A549 (cell line): ENCODE measurements at regions not wholly inside any gene's neighbourhood (a gene's known extent, or its start where the extent isn't known, plus 50 kb on each side); places are given as distances from the start of the nearest gene placed in this dataset.

ENCODE experiments used
- ATAC-seq, 2 experiments: fragments of 200-7000 bp in 1 of 2; fragments of >200 bp in 1 of 2; cut with Nextera tagmentation in 1 of 2; cut with Tn5 transposase in 1 of 2; 3 replicates each; pipeline versions ENCODE4 v1.8.0 to v1.9.1; 2018 to 2020; ENCODE audit warnings: mild to moderate bottlenecking in 1 of 2, moderate library complexity in 1 of 2
- CTCF ChIA-PET: fragments of 300-600 bp; sonication (Branson Sonifier 250); formaldehyde crosslinking; extraction: SDS; loops from one replicate; lab custom pipeline; 2021; ENCODE audit warnings: antibody characterized with exemption, inconsistent platforms; lab: Yijun Ruan, JAX
- POLR2A ChIA-PET: fragments of 350-600 bp; formaldehyde crosslinking; extraction: SDS; loops from one replicate; lab custom pipeline; 2021; ENCODE audit warnings: antibody characterized with exemption, inconsistent platforms; lab: Yijun Ruan, JAX
- DNase-seq, 2 experiments: peaks; one replicate each; pipeline versions ENCODE4 v3.0.0 to v3.0.0-alpha.2; 2011 to 2016; ENCODE audit warnings: low read depth in 1 of 2, low spot score in 1 of 2
- FAIRE-seq: peaks from 2 replicates; lab custom pipeline; 2011; peaks lifted over from hg19 to GRCh38; lab: Jason Lieb, UNC
- H3K27ac ChIP-seq, 2 experiments: fragments of >200 bp; sonication (Bioruptor Twin); formaldehyde crosslinking; 3 replicates each; pipeline ENCODE4 v1.5.1; 2016 to 2017
- H3K4me1 ChIP-seq: fragments of >200 bp; sonication (Bioruptor Twin); formaldehyde crosslinking; 3 replicates; pipeline ENCODE4 v1.6.1; 2016
- H3K4me2 ChIP-seq: fragments of >200 bp; sonication (Bioruptor Twin); formaldehyde crosslinking; 3 replicates; pipeline ENCODE4 v1.6.1; 2016
- H3K4me3 ChIP-seq: fragments of >200 bp; sonication (Bioruptor Twin); formaldehyde crosslinking; 3 replicates; pipeline ENCODE4 v1.5.1; 2016
- H3K9me3 ChIP-seq: fragments of >200 bp; sonication (Bioruptor Twin); formaldehyde crosslinking; 3 replicates; pipeline ENCODE4 v1.6.1; 2016
- ATOH8 ChIP-seq: fragments of 250-450 bp; sonication (Bioruptor Pico); IDR thresholded peaks from 2 replicates; pipeline ENCODE4 v1.5.0; 2020; ENCODE audit warnings: low read depth, mild to moderate bottlenecking, moderate library complexity
- CBX2 ChIP-seq: fragments of 200-600 bp; sonication (generic); IDR thresholded peaks from 2 replicates; pipeline ENCODE4 v1.6.1; 2016; ENCODE audit warnings: low read depth, mild to moderate bottlenecking, borderline replicate concordance
- CEBPB ChIP-seq, 2 experiments: fragments of >200 bp in 1 of 2; sonication (Bioruptor Twin) in 1 of 2; formaldehyde crosslinking in 1 of 2; IDR thresholded peaks; 2 replicates each; pipeline ENCODE4 v1.6.1; 2012 to 2016
- CHD2 ChIP-seq: fragments of 150-350 bp; IDR thresholded peaks from 2 replicates; pipeline ENCODE4 v1.6.1; 2014; ENCODE audit warnings: low read length; ENCODE audit not compliant: partially characterized antibody
- CTCF ChIP-seq: fragments of >200 bp; sonication (Bioruptor Twin); formaldehyde crosslinking; IDR thresholded peaks from 3 replicates; pipeline ENCODE4 v1.5.1; 2016
- EHMT2 ChIP-seq: fragments of 200-600 bp; sonication (generic); IDR thresholded peaks from 2 replicates; pipeline ENCODE4 v1.6.1; 2016; ENCODE audit warnings: antibody characterized with exemption, low read depth, mild to moderate bottlenecking, moderate library complexity
- FOSB ChIP-seq: fragments of 250-450 bp; sonication (Bioruptor Pico); IDR thresholded peaks from 2 replicates; pipeline ENCODE4 v1.5.0; 2020; ENCODE audit warnings: mild to moderate bottlenecking, moderate library complexity
- FOSL2 ChIP-seq, 2 experiments: fragments of 450-650 bp in 1 of 2; fragments of >200 bp in 1 of 2; sonication (Bioruptor Twin) in 1 of 2; formaldehyde crosslinking; IDR thresholded peaks; 2 replicates each; pipeline versions ENCODE4 v1.5.0 to v1.6.1; 2016 to 2020; ENCODE audit warnings: mild to moderate bottlenecking in 1 of 2, moderate library complexity in 1 of 2
- FOXS1 ChIP-seq: fragments of 250-450 bp; sonication (Bioruptor Pico); IDR thresholded peaks from 2 replicates; pipeline ENCODE4 v1.5.0; 2020; ENCODE audit warnings: mild to moderate bottlenecking, moderate library complexity
- GATA3 ChIP-seq: IDR thresholded peaks from 2 replicates; pipeline ENCODE4 v1.6.1; 2012; ENCODE audit warnings: borderline replicate concordance
- HDAC2 ChIP-seq: fragments of 200-600 bp; sonication (generic); IDR thresholded peaks from 2 replicates; pipeline ENCODE4 v1.6.1; 2016
- HOXA7 ChIP-seq: fragments of 250-450 bp; sonication (Bioruptor Pico); IDR thresholded peaks from 2 replicates; pipeline ENCODE4 v1.5.0; 2020; ENCODE audit warnings: mild to moderate bottlenecking, moderate library complexity
- HOXB5 ChIP-seq: fragments of 250-450 bp; sonication (Bioruptor Pico); IDR thresholded peaks from 2 replicates; pipeline ENCODE4 v1.5.0; 2020; ENCODE audit warnings: mild to moderate bottlenecking, moderate library complexity
- JUNB ChIP-seq: fragments of >200 bp; sonication (Bioruptor Twin); formaldehyde crosslinking; IDR thresholded peaks from 2 replicates; pipeline ENCODE4 v1.6.1; 2016
- KDM1A ChIP-seq: fragments of 200-600 bp; sonication (generic); IDR thresholded peaks from 2 replicates; pipeline ENCODE4 v1.6.1; 2016; ENCODE audit warnings: low read depth, mild to moderate bottlenecking
- MAX ChIP-seq: IDR thresholded peaks from 2 replicates; pipeline ENCODE4 v1.6.1; 2012
- MAZ ChIP-seq: fragments of 150-350 bp; IDR thresholded peaks from 2 replicates; pipeline ENCODE4 v1.6.1; 2014; ENCODE audit warnings: antibody characterized with exemption, low read depth, low read length, borderline replicate concordance
- NPAS2 ChIP-seq: fragments of 250-450 bp; sonication (Bioruptor Pico); IDR thresholded peaks from 2 replicates; pipeline ENCODE4 v1.8.0; 2022; ENCODE audit warnings: mild to moderate bottlenecking, moderate library complexity, borderline replicate concordance
- RAD21 ChIP-seq, 2 experiments: fragments of >200 bp in 1 of 2; sonication (Bioruptor Twin) in 1 of 2; formaldehyde crosslinking in 1 of 2; IDR thresholded peaks in 1 of 2; conservative IDR thresholded peaks in 1 of 2; 2 replicates in 1 of 2; 3 replicates in 1 of 2; pipeline ENCODE4 v1.6.1; 2012 to 2018; ENCODE audit warnings: inconsistent platforms in 1 of 2
- SMC3 ChIP-seq: fragments of >200 bp; sonication (Bioruptor Twin); formaldehyde crosslinking; IDR thresholded peaks from 3 replicates; pipeline ENCODE4 v1.6.1; 2018; ENCODE audit warnings: inconsistent platforms
- SREBF2 ChIP-seq: fragments of 450-650 bp; IDR thresholded peaks from 2 replicates; pipeline ENCODE4 v1.6.1; 2014; ENCODE audit warnings: mild to moderate bottlenecking, moderate library complexity
- TP53 ChIP-seq: fragments of 250-450 bp; sonication (Bioruptor Pico); IDR thresholded peaks from 2 replicates; pipeline ENCODE4 v1.5.0; 2021; ENCODE audit warnings: mild to moderate bottlenecking, moderate library complexity
- ZC3H11A ChIP-seq: fragments of 450-650 bp; IDR thresholded peaks from 2 replicates; pipeline ENCODE4 v1.6.1; 2014; ENCODE audit warnings: antibody characterized with exemption, mild to moderate bottlenecking
- ZFP36 ChIP-seq: fragments of 450-650 bp; IDR thresholded peaks from 2 replicates; pipeline ENCODE4 v1.6.1; 2014; ENCODE audit warnings: borderline replicate concordance; ENCODE audit not compliant: partially characterized antibody
- ZNF302 ChIP-seq: fragments of 250-450 bp; sonication (Bioruptor Pico); IDR thresholded peaks from 2 replicates; pipeline ENCODE4 v1.9.0; 2021; ENCODE audit warnings: inconsistent platforms, mild to moderate bottlenecking, moderate library complexity
- whole genome bisulfite sequencing: methylation state at CpG from one replicate; pipeline ENCODE4 v1.1.6; 2017; ENCODE audit errors: missing lambda C conversion rate; 5-methylcytosine and 5-hydroxymethylcytosine counted together

- Histone ChIP-seq H3K4me2 (no peak overlapping the region), H3K4me3 (no peak overlapping the region), H3K9me3 (peaks cover 4% of the 10 kb centered on the region; the same call in 1 of the 3 replicates), H3K4me1 (no peaks in the 10 kb centered on the region), H3K27ac (no peak overlapping the region)
- DNase-seq: no peak
- POLR2A ChIA-PET: no interaction called here
- ATAC-seq: peak; percentile 21 to 35; a peak in 3 of 6 replicates
- CTCF ChIA-PET: interaction anchor here (0.6 to 1.6 kb wide), 10 partner anchors 9 to 682 kb away, joined by 3 to 7 read pairs (median 3); no protein-coding TSS in a partner anchor
- WGBS: 40% methylated on average over 13 of the region's 13 CpGs
- TF ChIP-seq GATA3 (no peak), ZFP36 (no peak), HOXA7 (CRISPR knock-in tag) (no peak)
- FAIRE-seq: no peak
These were observed 241.6 kb upstream of the BTBD3 start for GRCh38 chr20:11675920-11676629.

- CTCF ChIA-PET: interaction anchor here (0.6 to 1.6 kb wide), 14 partner anchors 9 to 681 kb away, joined by 3 to 7 read pairs (median 3); no protein-coding TSS in a partner anchor
- peak; percentile 46 for FAIRE-seq
- TF ChIP-seq CTCF (peak; percentile 77), NPAS2 (CRISPR knock-in tag) (no peak), ZC3H11A (no peak), SREBF2 (no peak), CBX2 (no peak), ZNF302 (CRISPR knock-in tag) (no peak), SMC3 (peak; percentile 84), CHD2 (no peak), CEBPB (IDR thresholded peaks at IDR 0.05) (no peak), ATOH8 (CRISPR knock-in tag) (no peak), RAD21 (conservative IDR thresholded peaks at IDR 0.05 in 1 of 2, IDR thresholded peaks at IDR 0.05 in 1 of 2) (peak; percentile 89 to 95), FOXS1 (CRISPR knock-in tag) (no peak), TP53 (CRISPR knock-in tag) (no peak)
- TF ChIP-seq, all 56 proteins: peak for 3
- ATAC-seq: peak; percentile 90 to 96
- POLR2A ChIA-PET: no interaction called here
- H3K4me2 ChIP-seq: no peak overlapping the region
- peak; percentile 65 to 68 for DNase-seq
- peaks cover 3% of the 10 kb centered on the region; the same call in 1 of the 3 replicates for H3K9me3 ChIP-seq
- 36% methylated on average over 2 of the region's 2 CpGs for WGBS
- no peak overlapping the region for H3K27ac ChIP-seq
- no peaks in the 10 kb centered on the region for H3K4me1 ChIP-seq
- H3K4me3 ChIP-seq: no peak overlapping the region
These were observed 240.9 kb upstream of the BTBD3 start for GRCh38 chr20:11676630-11677287.

GRCh38 chr20:11677428-11677827, 240.3 kb upstream of the BTBD3 start:
- no peak overlapping the region for H3K27ac ChIP-seq
- FAIRE-seq (no peak), ATAC-seq (no peak), DNase-seq (no peak)
- WGBS: 63% methylated on average over 3 of the region's 3 CpGs
- TF ChIP-seq TP53 (CRISPR knock-in tag) (no peak), HDAC2 (no peak), KDM1A (no peak), JUNB (no peak), EHMT2 (no peak), ATOH8 (CRISPR knock-in tag) (no peak), ZNF302 (CRISPR knock-in tag) (no peak), MAX (no peak), FOSL2 (IDR thresholded peaks at IDR 0.05) (no peak), FOSL2 (CRISPR knock-in tag; IDR thresholded peaks at IDR 0.05) (no peak), FOSB (no peak), MAZ (no peak), HOXB5 (CRISPR knock-in tag) (no peak), ZC3H11A (no peak), FOXS1 (CRISPR knock-in tag) (no peak)
- ChIA-PET POLR2A (no interaction called here), CTCF (interaction anchor here (0.6 to 1.6 kb wide), 8 partner anchors 10 to 680 kb away, joined by 3 to 5 read pairs (median 3); no protein-coding TSS in a partner anchor)
- no peaks in the 10 kb centered on the region for H3K4me1 ChIP-seq
- H3K4me3 ChIP-seq: no peak overlapping the region
- no peak overlapping the region for H3K4me2 ChIP-seq
- no peaks in the 10 kb centered on the region for H3K9me3 ChIP-seq
